B cell (primary cell): ENCODE measurements at regions not wholly inside any gene's neighbourhood (a gene's known extent, or its start where the extent isn't known, plus 50 kb on each side); places are given as distances from the start of the nearest gene placed in this dataset.

Experiments used
- ATAC-seq: fragments of 200-7000 bp; cut with Tn5 transposase; one replicate; pipeline ENCODE4 v1.10.0; 2021; ENCODE audit warnings: low read depth, mild to moderate bottlenecking, moderate number of reproducible peaks, moderate library complexity
- CTCF ChIA-PET: fragments of 350-600 bp; sonication (Branson Sonifier 250); formaldehyde crosslinking; loops from one replicate; lab custom pipeline; 2021; ENCODE audit warnings: antibody characterized with exemption, inconsistent platforms; lab: Charles Lee
- POLR2A ChIA-PET: fragments of 350-600 bp; sonication (Branson Sonifier 250); formaldehyde crosslinking; loops from one replicate; lab custom pipeline; 2021; ENCODE audit warnings: antibody characterized with exemption; lab: Charles Lee
- DNase-seq: peaks from one replicate; pipeline ENCODE4 v3.0.0; 2013
- H2AFZ ChIP-seq: 2 replicates; pipeline ENCODE4 v1.6.1; 2012; ENCODE audit warnings: mild to moderate bottlenecking, low read depth, low read length; ENCODE audit not compliant: insufficient read depth, poor library complexity, severe bottlenecking
- H3K27ac ChIP-seq, 2 donors: 1 replicate in 1 of 2; 2 replicates in 1 of 2; pipeline ENCODE4 v1.5.1; 2012 to 2013; ENCODE audit warnings: low read length in 2 of 2, mild to moderate bottlenecking in 2 of 2, moderate library complexity in 1 of 2
- H3K27me3 ChIP-seq, 4 experiments: fragments of 200-600 bp in 1 of 4; sonication (generic) in 1 of 4; replicated peaks in 1 of 4; 1 replicate in 2 of 4; 2 replicates in 2 of 4; pipeline versions ENCODE4 v1.6.1 to v1.7.0; 2013 to 2016; ENCODE audit warnings: low read length in 3 of 4, mild to moderate bottlenecking in 2 of 4, mixed read lengths in 1 of 4, moderate library complexity in 1 of 4; ENCODE audit not compliant: insufficient read depth in 4 of 4, control insufficient read depth in 3 of 4; ENCODE audit errors: control extremely low read depth in 1 of 4
- H3K36me3 ChIP-seq, 2 experiments: replicated peaks in 1 of 2; 1 replicate in 1 of 2; 2 replicates in 1 of 2; pipeline versions ENCODE4 v1.6.1 to v1.7.1; 2013; ENCODE audit warnings: low read length in 1 of 2; ENCODE audit not compliant: insufficient read depth in 2 of 2, control insufficient read depth in 1 of 2; ENCODE audit errors: control extremely low read depth in 1 of 2, extremely low read depth in 1 of 2
- H3K4me1 ChIP-seq, 2 donors: fragments of 200-600 bp in 1 of 2; sonication (generic) in 1 of 2; 1 replicate in 1 of 2; 2 replicates in 1 of 2; pipeline versions ENCODE4 v1.5.1 to v1.6.1; 2013 to 2017; ENCODE audit warnings: low read length in 2 of 2; ENCODE audit not compliant: control insufficient read depth in 2 of 2, insufficient read depth in 2 of 2
- H3K4me2 ChIP-seq: replicated peaks from 2 replicates; pipeline ENCODE3; 2012; ENCODE audit warnings: mild to moderate bottlenecking, low read depth, low read length; ENCODE audit not compliant: poor library complexity, severe bottlenecking
- H3K4me3 ChIP-seq, 5 experiments: fragments of 200-600 bp in 1 of 5; sonication (generic) in 1 of 5; 1 replicate in 3 of 5; 2 replicates in 2 of 5; pipeline versions ENCODE4 v1.5.1 to v1.7.0; 2011 to 2016; ENCODE audit warnings: low read length in 4 of 5, mild to moderate bottlenecking in 4 of 5, low read depth in 2 of 5, control low read depth in 1 of 5, moderate library complexity in 1 of 5; ENCODE audit not compliant: insufficient read depth in 1 of 5; ENCODE audit errors: control extremely low read depth in 1 of 5, extremely low read depth in 1 of 5
- H3K79me2 ChIP-seq: fragments of 200-600 bp; sonication (generic); one replicate; pipeline ENCODE4 v1.6.0; 2016; ENCODE audit warnings: low read length; ENCODE audit not compliant: control insufficient read depth, insufficient read depth
- H3K9ac ChIP-seq: fragments of 200-600 bp; sonication (generic); 2 replicates; pipeline ENCODE4 v1.6.1; 2017; ENCODE audit warnings: mild to moderate bottlenecking, low read length, moderate library complexity
- H3K9me3 ChIP-seq, 3 donors: one replicate each; pipeline versions ENCODE4 v1.6.1 to v1.7.1; 2013; ENCODE audit warnings: low read length in 2 of 3; ENCODE audit not compliant: control insufficient read depth in 2 of 3, insufficient read depth in 1 of 3; ENCODE audit errors: control extremely low read depth in 1 of 3
- H4K20me1 ChIP-seq: 2 replicates; pipeline ENCODE4 v1.6.0; 2012; ENCODE audit warnings: mild to moderate bottlenecking, low read length; ENCODE audit not compliant: insufficient read depth, control insufficient read depth, poor library complexity, severe bottlenecking
- H3K27ac Mint-ChIP-seq: one replicate; pipeline ENCODE4 v1.8.0; 2021; ENCODE audit warnings: mixed read lengths
- H3K27me3 Mint-ChIP-seq: one replicate; pipeline ENCODE4 v1.8.0; 2021; ENCODE audit warnings: mixed read lengths
- H3K4me1 Mint-ChIP-seq: one replicate; pipeline ENCODE4 v1.8.0; 2021; ENCODE audit warnings: mixed read lengths
- H3K4me3 Mint-ChIP-seq: one replicate; pipeline ENCODE4 v1.8.0; 2021; ENCODE audit warnings: mixed read lengths
- H3K9me3 Mint-ChIP-seq: one replicate; pipeline ENCODE4 v1.8.0; 2022; ENCODE audit warnings: mixed read lengths; ENCODE audit not compliant: insufficient read depth
- EZH2 ChIP-seq: IDR thresholded peaks from 2 replicates; pipeline ENCODE4 v1.6.1; 2012; ENCODE audit warnings: borderline replicate concordance, low read depth, mild to moderate bottlenecking, moderate library complexity, low read length; ENCODE audit not compliant: insufficient read depth, poor library complexity, severe bottlenecking
- WGBS: methylation state at CpG from one replicate; pipeline ENCODE4 v1.1.5; 2013; ENCODE audit warnings: missing lambda C conversion rate; ENCODE audit not compliant: insufficient coverage; 5-methylcytosine and 5-hydroxymethylcytosine counted together
- intact Hi-C: fragments of 100-400 bp; cut with micrococcal nuclease; formaldehyde crosslinking; loops from one replicate; pipeline ENCODE4 v1.10.0; 2022
- TF ChIP-seq, protein P1 (sequence below): fragments of 200-600 bp; IDR thresholded peaks from one replicate; pipeline ENCODE4 v1.8.0; 2022; ENCODE audit warnings: antibody characterized with exemption, mild to moderate bottlenecking

DNA sequence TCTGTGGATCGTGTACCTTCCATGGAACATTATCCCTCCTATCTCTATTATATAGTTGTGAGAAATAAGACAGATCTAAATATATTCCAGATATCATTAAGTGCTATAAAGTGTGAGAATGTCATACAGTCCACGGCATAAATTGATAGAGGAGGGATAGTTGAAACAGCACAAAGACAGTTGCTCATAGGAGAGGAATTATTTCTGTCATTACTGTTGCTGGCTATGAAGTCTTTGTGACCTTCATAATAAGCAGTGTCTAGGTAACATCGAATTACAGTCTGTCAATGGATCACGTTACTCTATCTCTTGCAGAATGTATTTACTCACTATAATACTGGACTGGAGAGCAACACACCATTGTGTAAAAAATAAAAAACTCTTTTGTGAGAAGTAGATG, 671.5 kb upstream of the PCDH20 start:
- POLR2A ChIA-PET: no interaction called here
- no peak overlapping the region for H2AFZ ChIP-seq
- no peaks in the 10 kb centered on the region for H3K27me3 ChIP-seq
- no peaks in the 10 kb centered on the region for H3K9me3 ChIP-seq
- no peaks in the 10 kb centered on the region for H3K36me3 ChIP-seq
- DNase-seq: no peak
- no peak overlapping the region for H3K27ac Mint-ChIP-seq
- CTCF ChIA-PET: no interaction called here
- H3K79me2 ChIP-seq: no peaks in the 10 kb centered on the region
- H3K27ac ChIP-seq: no peak overlapping the region
- no peak overlapping the region for H3K4me3 Mint-ChIP-seq
- H3K27me3 Mint-ChIP-seq: no peaks in the 10 kb centered on the region
- H3K4me1 ChIP-seq: no peaks in the 10 kb centered on the region
- no peak overlapping the region for H3K4me3 ChIP-seq
- TF ChIP-seq, protein P1, sequence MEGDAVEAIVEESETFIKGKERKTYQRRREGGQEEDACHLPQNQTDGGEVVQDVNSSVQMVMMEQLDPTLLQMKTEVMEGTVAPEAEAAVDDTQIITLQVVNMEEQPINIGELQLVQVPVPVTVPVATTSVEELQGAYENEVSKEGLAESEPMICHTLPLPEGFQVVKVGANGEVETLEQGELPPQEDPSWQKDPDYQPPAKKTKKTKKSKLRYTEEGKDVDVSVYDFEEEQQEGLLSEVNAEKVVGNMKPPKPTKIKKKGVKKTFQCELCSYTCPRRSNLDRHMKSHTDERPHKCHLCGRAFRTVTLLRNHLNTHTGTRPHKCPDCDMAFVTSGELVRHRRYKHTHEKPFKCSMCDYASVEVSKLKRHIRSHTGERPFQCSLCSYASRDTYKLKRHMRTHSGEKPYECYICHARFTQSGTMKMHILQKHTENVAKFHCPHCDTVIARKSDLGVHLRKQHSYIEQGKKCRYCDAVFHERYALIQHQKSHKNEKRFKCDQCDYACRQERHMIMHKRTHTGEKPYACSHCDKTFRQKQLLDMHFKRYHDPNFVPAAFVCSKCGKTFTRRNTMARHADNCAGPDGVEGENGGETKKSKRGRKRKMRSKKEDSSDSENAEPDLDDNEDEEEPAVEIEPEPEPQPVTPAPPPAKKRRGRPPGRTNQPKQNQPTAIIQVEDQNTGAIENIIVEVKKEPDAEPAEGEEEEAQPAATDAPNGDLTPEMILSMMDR: no peak
- TF ChIP-seq EZH2: no peak
- no peak for ATAC-seq
- no peak overlapping the region for H3K4me2 ChIP-seq
- intact Hi-C loops: no loop called here
- no peak overlapping the region for H3K9ac ChIP-seq
- H3K4me1 Mint-ChIP-seq: no peaks in the 10 kb centered on the region
- WGBS: no CpG with 5 or more reads among the region's 4 CpGs
- no peaks in the 10 kb centered on the region for H4K20me1 ChIP-seq
- no peaks in the 10 kb centered on the region for H3K9me3 Mint-ChIP-seq

DNA sequence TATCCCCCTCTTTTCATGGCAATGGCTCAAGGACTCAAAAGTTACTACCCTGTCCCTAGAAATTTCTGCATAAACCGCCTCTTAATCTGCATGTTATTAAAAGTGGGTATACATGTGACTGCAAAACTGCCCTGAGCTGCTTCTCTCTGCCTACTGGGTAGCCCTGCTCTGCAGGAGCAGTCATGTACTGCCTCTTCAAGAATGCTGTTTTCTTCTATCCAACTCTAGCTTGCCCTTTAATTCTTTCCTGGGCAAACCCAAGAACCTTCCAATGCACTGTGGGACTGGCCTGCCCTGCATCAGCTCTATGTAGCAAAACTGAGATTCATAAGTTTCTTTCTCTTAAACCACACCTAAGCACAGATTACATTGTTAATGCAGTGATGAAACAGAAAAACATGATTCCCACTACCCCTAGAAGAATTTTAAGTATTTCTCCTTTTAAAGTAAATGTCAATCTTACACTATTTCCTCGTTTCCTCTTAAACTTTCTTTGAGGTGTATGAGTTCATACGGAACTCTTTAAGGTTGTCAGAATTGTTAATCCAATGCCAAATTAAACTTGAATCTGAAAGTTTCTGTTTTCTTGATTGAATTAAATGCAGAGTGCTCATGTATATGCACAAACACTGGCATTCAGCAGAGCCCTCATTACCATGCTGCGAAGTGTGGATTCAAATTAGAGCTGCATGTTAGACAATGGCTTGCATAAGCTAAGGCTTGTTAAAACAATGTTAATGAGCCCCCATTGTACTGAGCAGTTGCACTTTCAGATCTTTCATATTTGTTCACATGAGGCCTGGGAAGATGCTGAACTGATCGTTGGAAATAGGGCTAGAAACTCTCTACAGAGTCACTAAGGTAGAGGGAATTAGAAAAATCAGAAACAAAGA, 669.9 kb upstream of the PCDH20 start:
- intact Hi-C loops: no loop called here
- H3K9ac ChIP-seq: no peak overlapping the region
- TF ChIP-seq, protein P1: no peak
- TF ChIP-seq EZH2: no peak
- H3K27me3 Mint-ChIP-seq: no peaks in the 10 kb centered on the region
- no peaks in the 10 kb centered on the region for H3K27me3 ChIP-seq
- H2AFZ ChIP-seq: no peak overlapping the region
- no peak overlapping the region for H3K27ac ChIP-seq
- no peaks in the 10 kb centered on the region for H3K79me2 ChIP-seq
- no peak overlapping the region for H3K27ac Mint-ChIP-seq
- no peak overlapping the region for H3K4me3 ChIP-seq
- ATAC-seq (no peak), DNase-seq (no peak)
- no peaks in the 10 kb centered on the region for H4K20me1 ChIP-seq
- H3K9me3 ChIP-seq: no peaks in the 10 kb centered on the region
- POLR2A ChIA-PET: no interaction called here
- no peak overlapping the region for H3K4me3 Mint-ChIP-seq
- H3K4me2 ChIP-seq: no peak overlapping the region
- no peaks in the 10 kb centered on the region for H3K4me1 Mint-ChIP-seq
- CTCF ChIA-PET: no interaction called here
- H3K4me1 ChIP-seq: no peaks in the 10 kb centered on the region
- no peaks in the 10 kb centered on the region for H3K36me3 ChIP-seq
- no peaks in the 10 kb centered on the region for H3K9me3 Mint-ChIP-seq
- 80% methylated on average over 2 of the region's 5 CpGs for WGBS
